B cell (primary cell): ENCODE measurements at regions not wholly inside any gene's neighbourhood (a gene's known extent, or its start where the extent isn't known, plus 50 kb on each side); places are given as distances from the start of the nearest gene placed in this dataset.

Experiments used
- CTCF ChIP-seq: fragments of 200-600 bp; IDR thresholded peaks from one replicate; pipeline ENCODE4 v1.8.0; 2022; ENCODE audit warnings: antibody characterized with exemption, mild to moderate bottlenecking
- EZH2 ChIP-seq: IDR thresholded peaks from 2 replicates; pipeline ENCODE4 v1.6.1; 2012; ENCODE audit warnings: borderline replicate concordance, low read depth, mild to moderate bottlenecking, moderate library complexity, low read length; ENCODE audit not compliant: insufficient read depth, poor library complexity, severe bottlenecking

- TF ChIP-seq CTCF (no peak), EZH2 (no peak)
Observed at GRCh38 chr5:89117124-89117644, 234.2 kb upstream of the MEF2C start.
